Glomerular endothelial cell (primary cell): ENCODE measurements at regions not wholly inside any gene's neighbourhood (a gene's known extent, or its start where the extent isn't known, plus 50 kb on each side); places are given as distances from the start of the nearest gene placed in this dataset.
"Not testable (repeated sequence)": the region's sequence is repeated elsewhere in the genome, so short reads cannot be mapped to it uniquely, and the experiment has no call there.

ENCODE experiments used
- DNase-seq: peaks from one replicate; pipeline ENCODE4 v3.0.0-alpha.2; 2011; ENCODE audit warnings: low read depth, low spot score; ENCODE audit errors: extremely low read depth

DNA sequence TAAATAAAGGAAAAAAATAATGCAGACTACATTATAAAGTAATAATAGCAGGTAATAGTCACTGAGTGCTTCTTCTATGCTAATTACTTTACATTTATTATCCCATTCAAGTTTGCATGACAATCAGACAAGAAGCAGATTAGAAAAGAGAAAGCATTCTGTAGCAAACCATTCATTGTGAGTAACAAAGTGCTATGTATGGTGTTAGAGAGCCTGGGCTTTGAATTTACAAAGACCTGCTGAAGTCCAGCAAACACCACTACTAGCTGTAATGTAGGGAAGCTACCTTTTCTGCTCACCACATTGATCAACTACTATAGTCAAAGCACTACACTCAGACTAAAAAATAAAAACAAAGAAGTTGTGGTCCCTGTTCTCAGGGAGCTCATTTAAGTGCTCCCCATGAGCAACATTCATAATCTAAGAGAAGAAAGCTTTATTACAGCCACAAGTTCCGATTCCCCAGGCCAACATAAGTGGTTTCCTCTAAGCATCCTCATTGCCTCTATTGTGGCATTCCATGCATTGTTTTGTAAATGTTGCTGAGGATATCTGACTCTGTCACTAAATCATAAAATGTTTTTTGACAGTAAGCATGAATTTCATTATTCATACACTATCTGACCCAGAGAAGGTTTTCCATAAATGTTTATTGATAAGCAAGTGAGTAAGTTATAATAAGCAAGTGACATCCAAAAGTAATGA is 108.5 kb downstream of the FOXD4L6 start:
- DNase-seq = not testable (repeated sequence)

DNA sequence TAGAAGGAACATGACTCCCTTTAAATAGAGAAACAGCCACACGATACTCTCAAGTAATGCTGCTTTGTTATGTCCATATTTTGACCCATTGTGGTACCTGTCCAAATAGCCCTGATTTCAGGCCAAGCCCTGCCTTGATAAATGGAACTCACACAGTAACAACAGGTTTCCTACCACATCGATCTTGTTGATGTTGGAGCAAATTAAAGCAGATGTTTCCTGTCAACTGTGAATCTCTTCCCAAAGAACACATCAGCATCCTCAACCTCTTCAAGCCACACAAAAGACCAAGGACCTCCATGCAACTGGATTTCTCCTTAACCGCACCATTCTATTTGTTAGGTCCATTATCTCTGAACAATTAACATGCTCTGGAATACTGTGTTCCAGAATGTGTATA is 109.5 kb downstream of the FOXD4L6 start:
- DNase-seq = not testable (repeated sequence)

DNA sequence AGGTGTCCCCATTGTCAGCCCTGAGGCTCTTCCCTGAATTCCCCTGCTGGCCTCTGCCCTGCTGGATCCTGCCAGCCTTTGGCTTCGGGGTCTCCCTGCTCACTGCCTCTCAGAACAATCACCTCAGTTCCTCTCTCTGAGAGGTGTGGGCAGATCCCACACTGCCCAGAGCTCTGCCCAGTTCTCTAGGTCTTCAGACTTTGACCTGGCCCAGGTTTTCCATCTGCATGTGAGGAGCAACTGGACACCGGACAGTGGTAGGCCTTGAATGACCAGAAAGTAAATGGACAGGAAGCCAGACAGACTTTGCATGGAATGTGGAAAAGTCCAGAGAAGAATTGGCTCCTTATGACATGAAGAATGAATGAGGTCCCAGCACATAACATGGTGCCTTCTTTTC is 111.8 kb downstream of the FOXD4L6 start:
- DNase-seq = not testable (repeated sequence)

DNA sequence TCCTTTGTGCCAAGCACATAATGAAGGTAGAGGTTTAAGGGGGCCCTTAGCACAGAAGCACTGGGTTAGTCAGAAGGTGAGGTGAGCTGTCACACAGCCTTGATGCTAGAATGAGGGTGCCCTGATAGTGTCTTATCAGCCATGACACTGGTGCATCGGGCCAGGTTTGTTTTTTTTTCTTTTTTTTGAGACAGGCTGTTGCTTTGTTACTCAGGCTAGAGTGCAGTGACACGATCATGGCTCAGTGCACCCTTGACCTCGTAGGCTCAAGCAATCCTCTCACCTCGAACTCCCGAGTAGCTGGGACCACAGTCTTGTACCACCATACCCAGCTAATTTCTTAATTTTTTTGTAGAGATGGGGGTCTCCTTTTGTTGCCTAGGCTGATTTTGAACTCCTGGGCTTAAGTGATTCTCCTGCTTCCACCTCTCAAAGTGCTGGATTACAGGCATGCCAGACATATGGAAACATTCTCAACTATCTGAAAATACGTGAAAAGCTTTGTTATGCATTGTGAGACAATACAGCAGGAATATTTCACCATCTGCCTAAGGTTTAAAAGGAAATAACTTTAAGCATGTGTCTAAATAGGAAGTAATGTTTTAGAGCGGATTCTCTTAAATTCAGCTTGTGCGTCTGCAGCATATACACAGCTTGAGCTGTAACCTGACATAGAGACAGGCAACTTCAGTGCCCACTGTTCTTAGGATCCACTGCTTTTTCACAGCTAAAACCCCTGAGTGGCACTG is 128.4 kb downstream of the FOXD4L6 start:
- not testable (repeated sequence) for DNase-seq

DNA sequence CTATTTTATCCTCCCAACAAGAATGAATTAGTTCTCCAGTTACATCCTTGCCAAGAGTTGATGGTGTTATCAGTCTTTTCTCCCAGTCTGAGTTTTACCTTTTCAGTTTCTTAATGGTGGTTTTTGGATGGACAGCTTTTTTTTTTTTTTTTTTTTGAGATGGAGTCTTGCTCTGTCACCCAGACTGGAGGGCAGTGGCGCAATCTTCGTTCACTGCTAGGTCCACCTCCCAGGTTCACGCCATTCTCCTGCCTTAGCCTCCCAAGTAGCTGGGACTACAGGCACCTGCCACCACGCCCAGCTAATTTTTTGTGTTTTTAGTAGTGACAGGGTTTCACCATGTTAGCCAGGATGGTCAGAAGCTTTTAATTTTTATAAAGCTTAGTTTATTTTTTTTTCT is 133.0 kb downstream of the FOXD4L6 start:
- not testable (repeated sequence) for DNase-seq

DNA sequence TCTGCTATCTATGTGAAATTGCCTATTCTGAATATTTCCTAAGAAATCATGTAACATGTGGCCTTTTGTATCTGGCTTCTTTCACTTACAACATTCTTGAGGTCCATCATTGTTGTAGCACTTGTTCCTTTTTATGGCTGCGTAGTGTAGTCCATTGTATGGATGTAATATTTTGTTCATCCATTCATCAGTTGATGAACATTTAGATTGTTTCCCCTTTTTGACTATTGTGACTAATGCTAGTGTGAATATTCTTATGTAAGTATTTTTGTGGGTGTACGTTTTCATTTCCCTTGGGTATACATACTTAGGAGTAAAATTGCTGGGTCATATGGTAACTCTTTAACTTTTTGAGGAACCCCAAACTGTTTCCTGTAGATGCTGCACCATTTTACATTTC is 134.6 kb downstream of the FOXD4L6 start:
- DNase-seq = not testable (repeated sequence)

DNA sequence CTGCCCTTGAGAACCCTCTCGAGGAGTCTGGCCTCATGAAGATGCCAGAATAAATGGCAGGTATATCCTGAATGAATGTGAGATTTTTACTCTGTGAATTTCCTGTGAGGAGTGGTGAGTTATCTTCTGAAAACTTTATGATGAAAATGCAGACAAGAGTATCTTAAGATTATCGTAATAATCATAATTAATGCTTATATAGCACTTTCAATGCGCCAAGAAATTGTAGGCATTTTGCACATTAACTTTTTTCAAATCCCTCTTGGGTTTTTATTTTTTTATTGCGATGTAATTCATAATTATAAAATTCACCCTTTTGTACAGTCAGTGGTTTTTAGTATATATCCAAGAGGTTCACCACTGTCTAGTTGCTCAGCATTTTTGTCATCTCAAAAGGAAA is 135.1 kb downstream of the FOXD4L6 start:
- not testable (repeated sequence) for DNase-seq

DNA sequence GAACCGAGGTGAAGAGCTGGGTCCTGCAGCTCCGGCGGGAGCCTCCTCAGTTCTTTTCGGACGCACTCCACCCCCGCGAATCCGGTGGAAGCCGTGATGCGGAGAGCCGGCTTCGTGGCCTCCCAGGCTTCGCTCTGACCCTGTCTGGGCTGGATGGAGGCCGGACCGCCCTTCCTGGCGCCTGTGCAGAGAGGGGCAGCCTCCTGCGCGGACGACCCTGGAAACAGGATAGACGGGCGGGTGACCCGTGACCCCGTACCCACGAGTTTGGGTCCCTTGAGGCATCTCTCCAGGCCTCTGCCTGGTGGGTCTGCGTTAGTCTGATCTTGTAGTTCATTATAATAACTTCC is 136.0 kb downstream of the FOXD4L6 start:
- DNase-seq = not testable (repeated sequence)

DNA sequence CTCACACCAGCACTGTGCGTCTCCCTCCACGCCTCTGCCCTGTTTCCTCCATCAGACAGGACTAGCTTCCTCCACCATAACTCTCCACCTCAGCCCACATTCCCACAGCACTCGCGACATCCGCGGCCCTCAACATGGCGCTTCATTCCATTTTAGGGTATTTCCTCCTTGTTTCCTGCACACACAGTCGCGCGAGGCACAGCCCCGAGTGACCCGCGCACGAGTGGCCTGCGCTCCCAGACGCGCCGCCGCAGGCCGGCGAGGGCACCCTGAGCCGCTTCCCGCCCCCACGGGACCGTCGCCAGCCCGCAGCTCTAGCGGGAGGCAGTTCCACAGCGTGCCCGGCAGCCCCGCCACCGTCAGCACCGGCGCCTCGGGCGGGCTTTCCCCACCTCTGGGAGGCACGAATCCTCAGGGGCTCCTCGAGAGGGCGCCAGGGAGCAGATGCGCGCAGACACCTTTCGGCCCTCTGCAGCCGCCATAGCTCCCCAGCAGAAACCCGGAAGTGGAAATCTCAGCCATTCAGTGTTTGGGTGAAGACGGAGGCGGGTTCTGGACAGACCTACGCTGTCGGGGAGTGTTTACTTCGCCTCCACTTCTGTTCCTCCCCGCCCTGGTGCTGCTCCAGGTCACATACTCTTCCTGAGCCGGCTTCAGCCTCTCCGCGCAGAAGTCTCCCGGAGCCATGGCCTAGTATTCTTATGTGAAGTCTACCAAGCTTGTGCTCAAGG is 136.6 kb downstream of the FOXD4L6 start:
- DNase-seq = peak; percentile 95

DNA sequence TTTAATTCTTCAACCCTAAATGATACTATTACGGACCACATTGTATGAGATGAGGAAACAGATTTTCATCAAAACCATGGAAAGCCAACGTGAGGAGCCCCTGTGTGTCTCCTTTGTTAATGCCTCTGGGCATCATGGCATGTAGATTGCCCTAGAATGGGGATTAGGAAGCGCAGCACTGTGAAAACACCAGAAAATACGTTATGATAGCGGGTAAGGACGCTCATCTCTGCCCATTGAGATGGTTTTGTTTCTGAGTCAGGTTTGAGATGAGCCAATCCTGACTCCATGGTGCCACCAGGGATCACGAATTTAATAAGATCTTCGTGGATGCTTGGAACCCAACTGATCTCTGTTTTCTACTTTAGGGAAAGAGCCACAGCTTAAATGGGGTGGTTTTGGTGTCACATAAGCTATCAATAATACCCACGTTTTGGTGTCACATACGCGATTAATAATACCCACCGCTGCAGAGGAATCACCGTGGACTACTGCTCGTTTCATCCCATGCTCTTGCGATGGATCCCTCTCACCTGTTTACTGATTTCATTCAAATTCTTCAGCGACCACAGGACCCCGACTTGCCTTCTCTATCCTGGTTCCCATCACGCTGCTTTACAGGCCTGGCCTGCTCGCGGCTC is 137.3 kb downstream of the FOXD4L6 start:
- not testable (repeated sequence) for DNase-seq

DNA sequence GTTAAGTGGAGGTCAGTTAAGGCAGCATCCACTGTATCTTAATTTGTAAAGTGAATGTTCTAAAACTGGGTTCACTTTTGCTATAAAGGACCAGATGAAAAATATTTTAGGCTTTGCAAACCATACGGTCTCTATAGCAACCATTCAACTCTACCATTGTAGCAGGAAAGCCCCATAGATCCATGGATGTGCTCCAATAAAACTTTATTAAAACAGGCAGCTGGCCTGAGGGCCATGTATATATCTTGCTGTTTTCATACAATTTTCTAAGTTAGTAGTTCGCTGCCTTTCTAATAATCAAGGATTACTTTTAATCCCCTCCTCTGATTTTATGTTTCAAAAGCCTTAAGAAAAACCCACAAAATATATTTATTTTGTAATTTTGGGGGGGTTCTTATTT is 142.1 kb downstream of the FOXD4L6 start:
- DNase-seq = not testable (repeated sequence)

DNA sequence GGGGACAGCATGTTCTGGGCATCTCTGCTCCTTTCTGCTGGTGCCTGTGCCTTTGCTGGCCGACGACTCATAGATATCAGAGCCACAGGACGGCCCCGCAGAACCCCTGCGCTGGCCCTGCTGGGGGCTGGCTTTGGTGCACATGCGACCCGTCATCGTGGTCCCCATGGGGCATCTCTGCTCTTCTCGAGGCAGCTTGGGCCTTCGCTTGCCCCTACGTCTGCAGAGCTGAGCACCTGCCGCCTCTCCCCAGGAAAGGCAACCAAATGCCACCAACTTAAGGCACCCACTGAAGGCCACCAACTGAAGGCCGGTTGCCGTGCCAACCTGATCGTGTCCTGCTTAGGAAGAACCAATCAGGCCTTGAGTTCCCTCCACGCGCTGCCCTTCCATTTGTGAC is 153.1 kb downstream of the FOXD4L6 start:
- not testable (repeated sequence) for DNase-seq

DNA sequence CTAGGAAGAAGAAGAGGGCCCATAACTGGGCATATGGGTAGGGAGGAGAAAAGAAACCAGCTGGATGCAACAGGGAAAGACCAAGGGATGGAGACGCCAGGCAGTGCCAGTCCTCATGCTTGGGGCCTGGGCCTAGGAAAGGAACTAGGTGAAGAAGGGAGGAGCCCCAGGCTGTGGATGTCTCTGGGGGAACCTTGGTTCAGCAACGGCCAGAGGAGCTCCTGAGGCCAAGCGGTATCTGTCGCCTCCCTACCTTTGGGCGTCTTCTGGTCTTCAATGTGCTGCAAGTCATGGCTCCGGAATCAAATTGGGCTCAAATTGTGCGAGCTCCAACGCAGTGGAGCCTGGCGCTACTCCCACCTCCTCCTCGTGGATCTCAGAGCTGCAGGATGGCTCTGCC is 153.6 kb downstream of the FOXD4L6 start:
- not testable (repeated sequence) for DNase-seq

DNA sequence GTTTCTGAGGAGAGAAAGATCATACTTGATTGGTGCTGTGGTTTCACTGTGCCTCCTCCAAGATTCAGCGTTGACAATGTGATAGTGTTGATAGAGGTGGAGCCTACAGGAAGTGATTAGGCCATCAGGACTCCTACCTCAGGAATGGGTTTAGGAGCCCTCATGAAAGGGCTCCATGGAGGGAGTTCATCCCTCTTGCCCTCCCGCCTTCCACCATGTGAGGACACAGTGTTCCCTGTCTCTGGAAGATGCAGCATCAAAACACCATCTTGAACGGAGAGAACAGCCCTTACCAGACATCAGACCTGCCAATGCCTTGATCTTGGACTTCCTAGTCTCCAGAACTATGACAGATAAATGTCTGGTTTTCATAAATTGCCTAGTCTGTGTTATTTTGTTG is 156.7 kb downstream of the FOXD4L6 start:
- DNase-seq = not testable (repeated sequence)

DNA sequence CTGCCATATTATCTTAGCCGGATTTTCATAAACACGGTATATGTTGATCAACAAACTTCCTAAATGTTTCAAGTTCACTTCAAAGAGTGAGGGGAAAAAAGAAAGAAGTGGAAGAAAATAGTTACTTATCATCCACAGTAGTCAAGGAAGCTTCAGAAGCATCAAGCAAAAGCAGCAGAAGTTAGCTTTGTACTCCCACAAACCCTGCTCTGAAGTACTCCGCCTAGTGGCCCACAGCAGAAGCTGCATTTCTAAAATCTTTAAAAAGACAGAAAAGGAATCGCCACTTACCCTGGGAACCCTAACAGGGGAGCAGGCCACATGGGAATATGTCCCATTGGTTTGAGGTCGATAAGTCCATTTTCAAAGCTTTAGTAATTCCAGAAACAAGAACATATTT is 158.1 kb downstream of the FOXD4L6 start:
- DNase-seq = not testable (repeated sequence)

DNA sequence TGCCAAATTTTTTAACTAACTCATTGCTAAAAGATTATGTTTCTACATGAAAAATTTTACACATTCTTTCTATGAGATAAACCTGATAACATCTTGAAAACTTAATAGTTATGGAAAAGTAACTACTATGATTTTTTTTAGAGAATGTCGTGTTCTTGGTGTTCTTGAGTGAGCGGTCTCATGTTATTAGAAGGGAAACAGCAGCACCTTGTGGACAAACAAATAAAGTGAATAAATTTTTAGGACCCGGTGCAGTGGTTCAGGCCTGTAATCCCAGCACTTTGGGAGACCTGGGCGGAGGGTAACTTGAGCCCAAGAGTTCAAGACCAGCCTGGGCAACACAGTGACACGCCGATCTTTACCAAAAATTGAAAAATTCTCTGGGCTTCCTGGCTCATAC is 166.0 kb downstream of the FOXD4L6 start:
- not testable (repeated sequence) for DNase-seq

DNA sequence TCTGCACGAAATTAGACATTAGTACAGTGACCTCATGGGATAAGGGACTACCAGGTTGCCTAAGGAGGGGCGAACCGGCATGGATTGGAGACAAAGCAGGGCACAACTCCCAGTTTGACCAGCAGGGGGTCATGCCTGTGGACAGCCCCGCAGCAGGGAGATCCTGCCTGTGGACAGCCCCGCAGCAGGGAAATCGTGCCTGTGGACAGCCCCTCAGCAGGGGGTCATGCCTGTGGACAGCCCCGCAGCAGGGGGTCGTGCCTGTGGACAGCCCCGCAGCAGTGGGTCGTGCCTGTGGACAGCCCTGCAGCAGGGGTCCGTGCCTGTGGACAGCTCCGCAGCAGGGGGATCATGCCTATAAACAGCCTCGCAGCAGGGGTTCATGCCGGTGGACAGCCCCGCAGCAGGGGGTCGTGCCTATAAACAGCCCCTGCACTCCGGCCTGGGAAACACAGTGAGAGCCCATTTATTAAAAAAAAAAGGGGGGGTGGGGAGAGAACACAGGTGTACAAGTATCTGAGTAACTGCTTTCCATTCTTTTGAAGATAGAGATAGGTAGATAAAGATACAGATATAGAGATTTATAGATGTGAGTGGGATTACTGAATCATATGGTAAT is 176.5 kb downstream of the FOXD4L6 start:
- not testable (repeated sequence) for DNase-seq

DNA sequence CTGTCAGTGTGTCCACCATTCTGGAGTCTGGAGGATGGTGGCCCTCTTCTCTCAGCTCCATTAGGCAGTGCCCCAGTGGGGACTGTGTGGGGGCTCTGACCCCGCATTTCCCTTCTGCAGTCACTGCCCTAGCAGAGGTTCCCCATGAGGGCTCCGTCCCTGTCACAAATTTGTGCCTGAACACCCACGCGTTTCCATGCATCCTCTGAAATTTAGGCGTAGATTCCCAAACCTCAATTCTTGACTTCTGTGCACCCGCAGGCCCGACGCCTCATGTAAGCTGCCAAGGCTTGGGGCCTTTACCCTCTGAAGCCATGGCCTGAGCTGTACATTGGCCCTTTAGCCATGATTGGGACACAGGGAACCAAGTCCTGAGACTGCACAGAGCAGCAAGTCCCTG is 182.3 kb downstream of the FOXD4L6 start:
- DNase-seq = not testable (repeated sequence)

DNA sequence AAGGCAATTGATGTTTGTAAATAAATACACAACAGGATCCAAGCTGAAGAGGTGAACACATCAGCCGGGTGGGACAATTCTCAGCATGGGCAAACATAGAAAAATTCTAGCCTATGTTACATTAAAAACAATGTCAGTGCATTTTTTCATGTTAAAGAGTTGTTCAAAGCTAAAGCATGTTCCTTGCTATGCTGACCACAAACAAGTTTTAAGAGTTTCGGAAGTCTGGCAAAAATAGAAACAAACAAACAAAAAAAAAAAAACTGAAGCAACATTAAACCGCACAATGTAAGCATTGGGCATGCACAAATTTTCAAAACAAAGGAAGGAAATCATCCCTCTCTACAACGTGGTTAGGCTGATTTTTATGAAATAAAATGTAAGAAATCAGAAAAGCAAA is 185.8 kb downstream of the FOXD4L6 start:
- not testable (repeated sequence) for DNase-seq

DNA sequence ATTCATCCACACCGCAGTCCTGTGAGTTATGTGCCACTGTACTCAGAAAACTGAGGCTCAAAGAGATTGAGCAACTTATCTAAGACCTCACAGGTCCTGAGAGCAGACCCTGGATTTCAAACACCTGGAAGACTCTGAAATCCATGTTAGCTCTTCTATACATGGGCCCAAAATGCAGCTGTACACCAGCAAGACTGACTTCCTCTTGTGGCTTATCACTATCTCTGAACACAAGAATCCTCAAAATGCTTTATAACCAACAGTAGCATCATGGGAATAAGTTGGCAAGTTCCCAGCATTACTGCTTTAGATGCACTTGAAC is 188.6 kb downstream of the FOXD4L6 start:
- DNase-seq = not testable (repeated sequence)
